Hepatocyte (in vitro differentiated cells): ENCODE measurements at regions not wholly inside any gene's neighbourhood (a gene's known extent, or its start where the extent isn't known, plus 50 kb on each side); places are given as distances from the start of the nearest gene placed in this dataset.

ENCODE experiments used
- CTCF ChIP-seq: fragments of 200-600 bp; sonication (generic); IDR thresholded peaks from 2 replicates; pipeline ENCODE4 v1.5.1; 2016; ENCODE audit warnings: antibody characterized with exemption, mild to moderate bottlenecking; ENCODE audit not compliant: poor library complexity
- EZH2 ChIP-seq: fragments of 200-600 bp; sonication (generic); IDR thresholded peaks from 2 replicates; pipeline ENCODE4 v1.6.1; 2016; ENCODE audit warnings: antibody characterized with exemption, mild to moderate bottlenecking, borderline replicate concordance
- EZH2phosphoT487 ChIP-seq: fragments of 200-600 bp; sonication (generic); IDR thresholded peaks from one replicate; pipeline ENCODE4 v1.6.1; 2018; ENCODE audit warnings: antibody characterized with exemption, mild to moderate bottlenecking, low read depth, moderate library complexity; ENCODE audit not compliant: unreplicated experiment, severe bottlenecking

- TF ChIP-seq EZH2phosphoT487 (no peak), CTCF (no peak), EZH2 (no peak)
Measured at GRCh38 chr6:9458424-9458823, 956.5 kb downstream of the TFAP2A start.
